Activated T-cell treated with anti-CD3 and anti-CD28 coated beads, Interleukin-2, amount 50 U/mL, for 4 hours (primary cell): ENCODE measurements at regions not wholly inside any gene's neighbourhood (a gene's known extent, or its start where the extent isn't known, plus 50 kb on each side); places are given as distances from the start of the nearest gene placed in this dataset.

ENCODE experiments used
- ATAC-seq, 2 donors: fragments of 200-7000 bp; cut with Tn5 transposase; one replicate each; pipeline ENCODE4 v1.10.0; 2021
- DNase-seq: peaks from one replicate; pipeline ENCODE4 v3.0.0-alpha.2; 2020
- H3K27me3 Mint-ChIP-seq: one replicate; pipeline ENCODE4 v1.8.0; 2021; ENCODE audit warnings: low read depth, mixed read lengths
- H3K36me3 Mint-ChIP-seq: one replicate; pipeline ENCODE4 v1.8.0; 2022; ENCODE audit warnings: mixed read lengths; ENCODE audit not compliant: insufficient read depth
- H3K4me1 Mint-ChIP-seq: one replicate; pipeline ENCODE4 v1.8.0; 2021; ENCODE audit warnings: low read depth, mixed read lengths
- H3K4me3 Mint-ChIP-seq: one replicate; pipeline ENCODE4 v1.8.0; 2021; ENCODE audit warnings: mild to moderate bottlenecking, moderate library complexity, mixed read lengths
- H3K9me3 Mint-ChIP-seq: one replicate; pipeline ENCODE4 v1.8.0; 2021; ENCODE audit warnings: mixed read lengths

- Mint-ChIP-seq H3K36me3 (peaks cover 3% of the 10 kb centered on the region), H3K27me3 (no peaks in the 10 kb centered on the region), H3K9me3 (peaks cover 8% of the 10 kb centered on the region), H3K4me3 (peak overlapping the region; percentile 67), H3K4me1 (peaks cover 68% of the 10 kb centered on the region)
- ATAC-seq = peak; percentile 49 to 59
- DNase-seq = no peak
Measured at GRCh38 chr3:187975561-187976364, 178.2 kb upstream of the LPP start.

GRCh38 chr3:187976365-187976900 is 177.5 kb upstream of the LPP start:
- H3K4me1 Mint-ChIP-seq = peaks cover 70% of the 10 kb centered on the region
- no peaks in the 10 kb centered on the region for H3K27me3 Mint-ChIP-seq
- ATAC-seq (peak; percentile 75 to 79), DNase-seq (peak; percentile 24)
- H3K4me3 Mint-ChIP-seq = peak overlapping the region; percentile 7
- H3K9me3 Mint-ChIP-seq = peaks cover 8% of the 10 kb centered on the region
- peaks cover 3% of the 10 kb centered on the region for H3K36me3 Mint-ChIP-seq

GRCh38 chr3:187977659-187978058 is 176.3 kb upstream of the LPP start:
- no peak for DNase-seq
- ATAC-seq = no peak
- H3K9me3 Mint-ChIP-seq = peaks cover 8% of the 10 kb centered on the region
- H3K27me3 Mint-ChIP-seq = no peaks in the 10 kb centered on the region
- H3K4me3 Mint-ChIP-seq = no peak overlapping the region
- H3K36me3 Mint-ChIP-seq = peaks cover 3% of the 10 kb centered on the region
- H3K4me1 Mint-ChIP-seq = peaks cover 71% of the 10 kb centered on the region

GRCh38 chr3:187978433-187979011 is 175.4 kb upstream of the LPP start:
- H3K27me3 Mint-ChIP-seq = no peaks in the 10 kb centered on the region
- no peak for ATAC-seq
- peaks cover 3% of the 10 kb centered on the region for H3K36me3 Mint-ChIP-seq
- DNase-seq = no peak
- H3K4me3 Mint-ChIP-seq = no peak overlapping the region
- peaks cover 8% of the 10 kb centered on the region for H3K9me3 Mint-ChIP-seq
- H3K4me1 Mint-ChIP-seq = peaks cover 69% of the 10 kb centered on the region

- Mint-ChIP-seq H3K9me3 (peaks cover 8% of the 10 kb centered on the region), H3K4me3 (peak overlapping the region; percentile 12), H3K36me3 (peaks cover 3% of the 10 kb centered on the region), H3K4me1 (peaks cover 60% of the 10 kb centered on the region), H3K27me3 (no peaks in the 10 kb centered on the region)
- no peak for DNase-seq
- no peak for ATAC-seq
Measured at GRCh38 chr3:187979564-187979963, 174.4 kb upstream of the LPP start.

GRCh38 chr3:187980861-187981260 is 173.1 kb upstream of the LPP start:
- no peak for ATAC-seq
- Mint-ChIP-seq H3K4me3 (no peak overlapping the region), H3K27me3 (no peaks in the 10 kb centered on the region), H3K9me3 (peaks cover 11% of the 10 kb centered on the region), H3K4me1 (peaks cover 53% of the 10 kb centered on the region), H3K36me3 (peaks cover 5% of the 10 kb centered on the region)
- DNase-seq = no peak

GRCh38 chr3:187982142-187982541 is 171.8 kb upstream of the LPP start:
- Mint-ChIP-seq H3K9me3 (peaks cover 9% of the 10 kb centered on the region), H3K4me1 (peaks cover 55% of the 10 kb centered on the region), H3K4me3 (no peak overlapping the region), H3K27me3 (no peaks in the 10 kb centered on the region), H3K36me3 (peaks cover 2% of the 10 kb centered on the region)
- DNase-seq (no peak), ATAC-seq (no peak)

GRCh38 chr3:187983484-187984124 is 170.4 kb upstream of the LPP start:
- Mint-ChIP-seq H3K4me3 (no peak overlapping the region), H3K9me3 (peaks cover 4% of the 10 kb centered on the region), H3K36me3 (peaks cover 2% of the 10 kb centered on the region), H3K27me3 (no peaks in the 10 kb centered on the region), H3K4me1 (peaks cover 56% of the 10 kb centered on the region)
- DNase-seq (no peak), ATAC-seq (no peak)

GRCh38 chr3:187985647-187986046 is 168.3 kb upstream of the LPP start:
- Mint-ChIP-seq H3K36me3 (peaks cover 2% of the 10 kb centered on the region), H3K4me1 (peaks cover 41% of the 10 kb centered on the region), H3K4me3 (no peak overlapping the region), H3K9me3 (peaks cover 4% of the 10 kb centered on the region), H3K27me3 (no peaks in the 10 kb centered on the region)
- no peak for DNase-seq
- ATAC-seq = no peak

- H3K27me3 Mint-ChIP-seq = no peaks in the 10 kb centered on the region
- H3K4me1 Mint-ChIP-seq = peaks cover 44% of the 10 kb centered on the region
- peaks cover 2% of the 10 kb centered on the region for H3K36me3 Mint-ChIP-seq
- peak; percentile 38 for DNase-seq
- H3K9me3 Mint-ChIP-seq = peaks cover 9% of the 10 kb centered on the region
- no peak overlapping the region for H3K4me3 Mint-ChIP-seq
- peak; percentile 86 to 88 for ATAC-seq
Measured at GRCh38 chr3:187986514-187986934, 167.4 kb upstream of the LPP start.

- ATAC-seq = no peak
- no peak for DNase-seq
- peak overlapping the region; percentile 37 for H3K4me3 Mint-ChIP-seq
- H3K4me1 Mint-ChIP-seq = peaks cover 43% of the 10 kb centered on the region
- peaks cover 2% of the 10 kb centered on the region for H3K36me3 Mint-ChIP-seq
- no peaks in the 10 kb centered on the region for H3K27me3 Mint-ChIP-seq
- peaks cover 9% of the 10 kb centered on the region for H3K9me3 Mint-ChIP-seq
Measured at GRCh38 chr3:187987187-187987586, 166.8 kb upstream of the LPP start.

GRCh38 chr3:187987924-187988323 is 166.0 kb upstream of the LPP start:
- H3K9me3 Mint-ChIP-seq = peaks cover 9% of the 10 kb centered on the region
- peak; percentile 69 to 79 for ATAC-seq
- H3K27me3 Mint-ChIP-seq = no peaks in the 10 kb centered on the region
- peaks cover 46% of the 10 kb centered on the region for H3K4me1 Mint-ChIP-seq
- peaks cover 2% of the 10 kb centered on the region for H3K36me3 Mint-ChIP-seq
- peak overlapping the region; percentile 14 for H3K4me3 Mint-ChIP-seq
- DNase-seq = peak; percentile 56

- Mint-ChIP-seq H3K4me1 (peaks cover 62% of the 10 kb centered on the region), H3K27me3 (no peaks in the 10 kb centered on the region), H3K36me3 (peaks cover 2% of the 10 kb centered on the region), H3K9me3 (peaks cover 9% of the 10 kb centered on the region), H3K4me3 (no peak overlapping the region)
- ATAC-seq = no peak
- DNase-seq = no peak
Measured at GRCh38 chr3:187989575-187990153, 164.3 kb upstream of the LPP start.

- ATAC-seq (no peak), DNase-seq (no peak)
- peaks cover 5% of the 10 kb centered on the region for H3K9me3 Mint-ChIP-seq
- no peaks in the 10 kb centered on the region for H3K36me3 Mint-ChIP-seq
- peaks cover 61% of the 10 kb centered on the region for H3K4me1 Mint-ChIP-seq
- H3K4me3 Mint-ChIP-seq = no peak overlapping the region
- H3K27me3 Mint-ChIP-seq = no peaks in the 10 kb centered on the region
Measured at GRCh38 chr3:187992609-187993008, 161.3 kb upstream of the LPP start.
